IMR-90 (cell line): ENCODE measurements at regions not wholly inside any gene's neighbourhood (a gene's known extent, or its start where the extent isn't known, plus 50 kb on each side); places are given as distances from the start of the nearest gene placed in this dataset.

Source experiments
- ATAC-seq: fragments of 200-7000 bp; cut with Tn5 transposase; 2 replicates; pipeline ENCODE4 v1.9.1; 2020; ENCODE audit warnings: low read depth, mild to moderate bottlenecking, moderate library complexity
- BruUV-seq: library from RNA; stranded (reverse); fragments of 400-500 nt; replicated peaks from 2 replicates; lab custom pipeline; 2021; lab: Mats Ljungman, UMichigan
- CTCF ChIA-PET: fragments of 300-600 bp; formaldehyde crosslinking; extraction: SDS; loops from one replicate; lab custom pipeline; 2021; ENCODE audit warnings: antibody characterized with exemption; lab: Yijun Ruan, JAX
- POLR2A ChIA-PET: fragments of 300-600 bp; sonication (Branson Sonifier 250); formaldehyde crosslinking; loops from one replicate; lab custom pipeline; 2022; ENCODE audit warnings: antibody characterized with exemption; ENCODE audit not compliant: unreplicated experiment; lab: Charles Lee
- DNase-seq: peaks from one replicate; pipeline ENCODE4 v3.0.0; 2013
- H2AFZ ChIP-seq: replicated peaks from 2 replicates; pipeline ENCODE3; 2013; ENCODE audit warnings: low read length, mild to moderate bottlenecking; ENCODE audit not compliant: poor library complexity
- H2AK5ac ChIP-seq: 2 replicates; pipeline ENCODE4 v1.6.1; 2013; ENCODE audit warnings: low read depth, low read length, inconsistent platforms
- H2AK9ac ChIP-seq: replicated peaks from 2 replicates; pipeline ENCODE3; 2013; ENCODE audit warnings: mild to moderate bottlenecking, low read depth, low read length, moderate library complexity; ENCODE audit not compliant: poor library complexity
- H2BK120ac ChIP-seq: 2 replicates; pipeline ENCODE4 v1.6.1; 2013; ENCODE audit warnings: low read depth, low read length, inconsistent platforms
- H2BK15ac ChIP-seq: 3 replicates; pipeline ENCODE4 v1.6.1; 2013; ENCODE audit warnings: low read depth, low read length, inconsistent platforms
- H2BK20ac ChIP-seq: 2 replicates; pipeline ENCODE4 v1.6.1; 2013; ENCODE audit warnings: low read depth, mild to moderate bottlenecking, inconsistent platforms, low read length, moderate library complexity
- H2BK5ac ChIP-seq: 2 replicates; pipeline ENCODE4 v1.6.1; 2013; ENCODE audit warnings: mild to moderate bottlenecking, low read depth, low read length, inconsistent platforms; ENCODE audit not compliant: poor library complexity, severe bottlenecking
- H3K14ac ChIP-seq: replicated peaks from 2 replicates; pipeline ENCODE4 v1.6.1; 2013; ENCODE audit warnings: low read depth, low read length, inconsistent platforms
- H3K18ac ChIP-seq: 2 replicates; pipeline ENCODE4 v1.6.1; 2013; ENCODE audit warnings: low read depth, low read length, control low read depth
- H3K23ac ChIP-seq: 2 replicates; pipeline ENCODE4 v1.6.1; 2013; ENCODE audit warnings: low read depth, low read length, inconsistent platforms
- H3K27ac ChIP-seq: 2 replicates; pipeline ENCODE4 v1.5.1; 2013; ENCODE audit warnings: mild to moderate bottlenecking, control low read depth, low read length; ENCODE audit not compliant: insufficient read depth
- H3K27me3 ChIP-seq: 2 replicates; pipeline ENCODE4 v1.6.1; 2013; ENCODE audit warnings: low read length; ENCODE audit not compliant: control insufficient read depth, insufficient read depth
- H3K36me3 ChIP-seq: 2 replicates; pipeline ENCODE4 v1.6.1; 2013; ENCODE audit warnings: low read length, mixed read lengths; ENCODE audit not compliant: control insufficient read depth, insufficient read depth
- H3K4ac ChIP-seq: 2 replicates; pipeline ENCODE4 v1.6.1; 2013; ENCODE audit warnings: low read depth, low read length, inconsistent platforms
- H3K4me1 ChIP-seq: 2 replicates; pipeline ENCODE4 v1.6.1; 2013; ENCODE audit warnings: low read length, mixed read lengths; ENCODE audit not compliant: control insufficient read depth, insufficient read depth
- H3K4me2 ChIP-seq: 2 replicates; pipeline ENCODE4 v1.6.1; 2013; ENCODE audit warnings: low read depth, mild to moderate bottlenecking, control low read depth, low read length, moderate library complexity
- H3K4me3 ChIP-seq: 2 replicates; pipeline ENCODE4 v1.5.1; 2013; ENCODE audit warnings: low read depth, mild to moderate bottlenecking, control low read depth, low read length, moderate library complexity; ENCODE audit not compliant: insufficient read depth
- H3K56ac ChIP-seq: 2 replicates; pipeline ENCODE4 v1.6.1; 2013; ENCODE audit warnings: low read length, inconsistent platforms; ENCODE audit not compliant: insufficient read depth; ENCODE audit errors: extremely low read depth
- H3K79me1 ChIP-seq, 2 experiments: 2 replicates each; pipeline ENCODE4 v1.6.1; 2013; ENCODE audit warnings: low read length in 2 of 2, inconsistent platforms in 1 of 2, low read depth in 1 of 2
- H3K9ac ChIP-seq: 2 replicates; pipeline ENCODE4 v1.6.1; 2013; ENCODE audit warnings: low read depth, low read length, control low read depth
- H3K9me1 ChIP-seq: 2 replicates; pipeline ENCODE4 v1.6.1; 2013; ENCODE audit warnings: low read length, inconsistent platforms; ENCODE audit not compliant: insufficient read depth
- H3K9me3 ChIP-seq: 2 replicates; pipeline ENCODE4 v1.6.1; 2013; ENCODE audit warnings: low read length; ENCODE audit not compliant: control insufficient read depth, insufficient read depth
- H4K20me1 ChIP-seq: 2 replicates; pipeline ENCODE4 v1.6.1; 2013; ENCODE audit warnings: low read length, inconsistent platforms; ENCODE audit not compliant: insufficient read depth
- H4K5ac ChIP-seq: 2 replicates; pipeline ENCODE4 v1.6.1; 2013; ENCODE audit warnings: mild to moderate bottlenecking, low read depth, low read length, control low read depth
- H4K8ac ChIP-seq, 2 experiments: 2 replicates each; pipeline ENCODE4 v1.6.1; 2013; ENCODE audit warnings: low read depth in 2 of 2, low read length in 2 of 2, control low read depth in 1 of 2, inconsistent platforms in 1 of 2
- H4K91ac ChIP-seq: 2 replicates; pipeline ENCODE4 v1.6.1; 2013; ENCODE audit warnings: low read depth, low read length, inconsistent platforms; ENCODE audit not compliant: insufficient read depth
- ELK1 ChIP-seq: fragments of 150-350 bp; IDR thresholded peaks from 2 replicates; pipeline ENCODE4 v1.6.1; 2016; ENCODE audit warnings: low read depth, mild to moderate bottlenecking, low read length, moderate library complexity, borderline replicate concordance
- NFE2L2 ChIP-seq: fragments of 150-350 bp; IDR thresholded peaks from 2 replicates; pipeline ENCODE4 v1.6.1; 2016; ENCODE audit warnings: low read depth, mild to moderate bottlenecking, low read length
- POLR2A ChIP-seq: IDR thresholded peaks from 2 replicates; pipeline ENCODE4 v1.6.1; 2012; ENCODE audit warnings: mild to moderate bottlenecking, low read depth, low read length
- SMC3 ChIP-seq: fragments of 150-350 bp; IDR thresholded peaks from 2 replicates; pipeline ENCODE4 v1.6.1; 2016; ENCODE audit warnings: low read depth, mild to moderate bottlenecking, antibody characterized with exemption, low read length, moderate library complexity
- WGBS, 2 experiments: methylation state at CpG; one replicate each; pipeline versions ENCODE4 v1.1.5 to v1.1.7; 2013; ENCODE audit warnings: missing lambda C conversion rate in 2 of 2; ENCODE audit not compliant: insufficient read length in 1 of 2; ENCODE audit errors: extremely low coverage in 2 of 2; 5-methylcytosine and 5-hydroxymethylcytosine counted together
- dilution Hi-C: fragments of 300-500 bp; cut with HindIII; formaldehyde crosslinking; loops from one replicate; pipeline ENCODE4 v1.14.3; 2018; ENCODE audit warnings: low sequenced_read_pairs; ENCODE audit not compliant: unreplicated experiment
- in situ Hi-C: fragments of 300-500 bp; cut with MboI; formaldehyde crosslinking; loops from 3 replicates; pipeline ENCODE4 v1.14.3; 2019; ENCODE audit warnings: low sequenced_read_pairs, inconsistent platforms, mixed read lengths
- intact Hi-C: fragments of 100-400 bp; cut with micrococcal nuclease; formaldehyde crosslinking; loops from 2 replicates; pipeline ENCODE4 v1.10.0; 2022

GRCh38 chr2:225788571-225789094, 389.1 kb downstream of the NYAP2 start:
- Histone ChIP-seq H3K4me2 (no peak overlapping the region), H2AK5ac (no peak overlapping the region), H3K14ac (no peak overlapping the region), H2AK9ac (no peak overlapping the region), H3K4me3 (no peak overlapping the region), H2BK5ac (no peak overlapping the region), H4K20me1 (no peaks in the 10 kb centered on the region), H3K9me3 (no peaks in the 10 kb centered on the region), H4K8ac (no peak overlapping the region), H3K56ac (no peak overlapping the region), H3K4ac (no peak overlapping the region), H3K4me1 (no peaks in the 10 kb centered on the region), H3K23ac (no peak overlapping the region), H2BK120ac (no peak overlapping the region), H3K27me3 (no peaks in the 10 kb centered on the region), H3K18ac (no peak overlapping the region), H3K9ac (no peak overlapping the region), H3K27ac (no peak overlapping the region), H2BK20ac (no peak overlapping the region), H4K91ac (no peak overlapping the region), H3K36me3 (no peaks in the 10 kb centered on the region), H2BK15ac (no peak overlapping the region), H3K9me1 (no peaks in the 10 kb centered on the region), H3K79me1 (no peaks in the 10 kb centered on the region), H4K5ac (no peak overlapping the region), H2AFZ (no peak overlapping the region)
- CTCF ChIA-PET: no interaction called here
- in situ Hi-C loops: no loop called here
- no TSS peak for BruUV-seq
- dilution Hi-C loops: no loop called here
- ATAC-seq: no peak
- DNase-seq: peak; percentile 6
- TF ChIP-seq NFE2L2: no peak
- no peak for TF ChIP-seq ELK1
- no peak for TF ChIP-seq POLR2A
- no peak for TF ChIP-seq SMC3
- intact Hi-C loops: no loop called here
- 81% methylated on average over 3 of the region's 5 CpGs; no CpG with 5 or more reads in 1 of the 2 experiments for WGBS, 2 experiments
- POLR2A ChIA-PET: no interaction called here
